ENCODE measurements at regions not wholly inside any gene's neighbourhood (a gene's known extent, or its start where the extent isn't known, plus 50 kb on each side); places are given as distances from the start of the nearest gene placed in this dataset.

DNA sequence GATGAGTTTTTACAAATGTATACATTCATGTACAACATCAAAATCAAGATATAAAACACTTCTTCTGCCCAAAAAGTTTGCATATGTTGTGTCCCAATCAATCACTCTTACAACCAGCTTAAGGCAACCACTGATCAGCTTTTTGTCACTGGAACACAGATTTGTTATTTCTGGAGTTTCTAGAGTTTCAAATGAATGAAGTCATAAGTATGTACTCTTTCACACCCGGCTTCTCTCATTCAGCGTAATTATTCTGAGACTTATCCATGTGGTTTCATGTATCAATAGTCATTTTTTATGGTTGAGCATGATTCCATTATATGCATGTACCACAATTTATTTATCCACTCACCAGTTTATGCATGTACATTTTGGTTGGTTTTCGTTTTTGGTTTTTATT lies 53.0 kb upstream of the CORO2B start:
- TF ChIP-seq, protein P1, sequence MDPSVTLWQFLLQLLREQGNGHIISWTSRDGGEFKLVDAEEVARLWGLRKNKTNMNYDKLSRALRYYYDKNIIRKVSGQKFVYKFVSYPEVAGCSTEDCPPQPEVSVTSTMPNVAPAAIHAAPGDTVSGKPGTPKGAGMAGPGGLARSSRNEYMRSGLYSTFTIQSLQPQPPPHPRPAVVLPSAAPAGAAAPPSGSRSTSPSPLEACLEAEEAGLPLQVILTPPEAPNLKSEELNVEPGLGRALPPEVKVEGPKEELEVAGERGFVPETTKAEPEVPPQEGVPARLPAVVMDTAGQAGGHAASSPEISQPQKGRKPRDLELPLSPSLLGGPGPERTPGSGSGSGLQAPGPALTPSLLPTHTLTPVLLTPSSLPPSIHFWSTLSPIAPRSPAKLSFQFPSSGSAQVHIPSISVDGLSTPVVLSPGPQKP (IDR thresholded peaks at IDR 0.05; ENCODE audit: borderline replicate concordance, low read depth, low read length) = no peak
- TF ChIP-seq RAD21 (IDR thresholded peaks at IDR 0.05; ENCODE audit: low read length) = no peak

Data from IMR-90 (cell line).